Body of pancreas (tissue), 4 donors: ENCODE measurements at regions not wholly inside any gene's neighbourhood (a gene's known extent, or its start where the extent isn't known, plus 50 kb on each side); places are given as distances from the start of the nearest gene placed in this dataset.

Source experiments
- POLR2A ChIP-seq, 3 donors: fragments of 450-650 bp; IDR thresholded peaks; one replicate each; pipeline ENCODE4 v1.6.1; 2016; ENCODE audit warnings: antibody characterized with exemption in 3 of 3, mild to moderate bottlenecking in 2 of 3
- TF ChIP-seq, protein P1 (sequence below), 7 experiments: fragments of 450-650 bp in 4 of 7; fragments of 200-600 bp in 3 of 7; sonication (generic) in 3 of 7; IDR thresholded peaks; one replicate each; pipeline ENCODE4 v1.5.1; 2016 to 2019; ENCODE audit warnings: antibody characterized with exemption in 7 of 7

DNA sequence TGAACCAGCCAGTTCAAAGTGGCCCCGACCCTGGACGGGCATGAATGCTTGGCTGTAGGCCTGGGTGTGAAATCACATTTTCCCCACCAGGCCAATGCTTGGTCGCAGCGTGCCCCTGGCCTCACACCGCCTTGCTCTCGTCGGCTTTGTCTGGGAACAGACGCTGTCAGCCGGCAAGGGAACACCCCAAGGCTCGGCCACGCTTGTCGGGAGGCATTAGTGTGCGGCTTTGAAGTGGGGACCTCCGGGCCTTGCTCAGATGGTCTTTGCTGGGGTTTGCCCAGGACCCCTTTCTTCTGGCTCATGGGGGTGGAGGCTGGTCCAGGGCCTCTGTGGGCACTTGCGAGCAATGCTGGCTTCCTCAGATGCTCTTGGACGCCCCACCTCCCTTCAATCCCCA lies 79.1 kb downstream of the INHBB start:
- TF ChIP-seq, protein P1, sequence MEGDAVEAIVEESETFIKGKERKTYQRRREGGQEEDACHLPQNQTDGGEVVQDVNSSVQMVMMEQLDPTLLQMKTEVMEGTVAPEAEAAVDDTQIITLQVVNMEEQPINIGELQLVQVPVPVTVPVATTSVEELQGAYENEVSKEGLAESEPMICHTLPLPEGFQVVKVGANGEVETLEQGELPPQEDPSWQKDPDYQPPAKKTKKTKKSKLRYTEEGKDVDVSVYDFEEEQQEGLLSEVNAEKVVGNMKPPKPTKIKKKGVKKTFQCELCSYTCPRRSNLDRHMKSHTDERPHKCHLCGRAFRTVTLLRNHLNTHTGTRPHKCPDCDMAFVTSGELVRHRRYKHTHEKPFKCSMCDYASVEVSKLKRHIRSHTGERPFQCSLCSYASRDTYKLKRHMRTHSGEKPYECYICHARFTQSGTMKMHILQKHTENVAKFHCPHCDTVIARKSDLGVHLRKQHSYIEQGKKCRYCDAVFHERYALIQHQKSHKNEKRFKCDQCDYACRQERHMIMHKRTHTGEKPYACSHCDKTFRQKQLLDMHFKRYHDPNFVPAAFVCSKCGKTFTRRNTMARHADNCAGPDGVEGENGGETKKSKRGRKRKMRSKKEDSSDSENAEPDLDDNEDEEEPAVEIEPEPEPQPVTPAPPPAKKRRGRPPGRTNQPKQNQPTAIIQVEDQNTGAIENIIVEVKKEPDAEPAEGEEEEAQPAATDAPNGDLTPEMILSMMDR (IDR thresholded peaks at IDR 0.05): no peak
- TF ChIP-seq POLR2A (IDR thresholded peaks at IDR 0.05): no peak
